SK-N-DZ (cell line): ENCODE measurements at regions not wholly inside any gene's neighbourhood (a gene's known extent, or its start where the extent isn't known, plus 50 kb on each side); places are given as distances from the start of the nearest gene placed in this dataset.

Source experiments
- DNase-seq: peaks from one replicate; pipeline ENCODE4 v3.0.0-alpha.2; 2015; ENCODE audit warnings: low spot score
- small RNA-seq, 2 experiments: library from RNA; depleted of rRNA; stranded (forward); fragments of <200 nt; gene quantifications; one replicate each; pipeline ENCODE3, GENCODE V24; 2014

GRCh38 chr3:130260918-130261317 lies 84.6 kb upstream of the COL6A5 start:
- no peak for DNase-seq

DNA sequence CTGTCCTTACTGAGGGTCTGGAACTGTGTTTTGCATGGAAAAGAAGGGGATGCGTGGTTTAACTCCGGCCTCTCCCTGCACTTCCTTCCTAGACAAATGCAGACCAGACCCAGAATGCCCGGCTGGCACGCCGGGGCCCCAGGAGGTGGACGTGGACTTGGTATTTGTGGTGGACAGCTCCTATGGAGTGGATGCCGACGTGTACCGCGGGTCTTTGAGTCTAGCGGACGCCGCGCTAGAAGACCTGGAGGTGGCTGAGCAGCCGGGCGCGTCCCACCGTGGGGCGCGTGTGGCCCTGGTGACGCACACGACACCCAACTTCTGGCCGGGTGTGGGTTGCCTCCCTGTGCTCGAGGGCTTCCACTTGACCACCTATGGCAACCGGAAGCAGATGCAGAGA lies 81.8 kb upstream of the COL6A5 start:
- no peak for DNase-seq

DNA sequence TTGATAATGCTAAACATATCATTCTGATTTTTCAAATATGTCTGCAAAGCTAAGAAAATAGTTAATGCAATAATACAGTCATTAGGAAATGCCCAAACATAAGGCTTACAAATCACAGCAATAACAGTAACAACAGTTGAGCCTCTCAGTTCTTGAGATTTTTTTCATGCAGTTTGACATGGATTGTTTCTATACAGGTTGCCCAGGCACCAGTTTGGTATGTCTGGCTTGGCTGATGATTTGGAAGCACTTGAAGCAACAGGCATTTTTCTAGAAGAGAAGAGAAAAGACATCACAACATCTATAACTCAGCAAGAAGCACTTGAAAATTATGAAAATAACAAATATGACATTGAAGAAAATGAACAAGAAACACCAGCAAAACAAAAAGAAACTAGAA lies 78.7 kb upstream of the COL6A5 start:
- no peak for DNase-seq

- peak; percentile 62 for DNase-seq
These were observed 69.2 kb upstream of the COL6A5 start for GRCh38 chr3:130276203-130276803.

GRCh38 chr3:130288670-130289069 lies 56.8 kb upstream of the COL6A5 start:
- no peak for DNase-seq

- DNase-seq = no peak
These were observed 54.3 kb upstream of the COL6A5 start for GRCh38 chr3:130291148-130291547.

GRCh38 chr3:130293247-130293646 lies 52.2 kb upstream of the COL6A5 start:
- DNase-seq = no peak

Small RNA genes in the stretch of these regions (small RNA-seq; reads per million reads assigned to genes)
- gene ENPP7P3 (0 reads per million in 2 experiments), gene SNRPCP8 (0 reads per million in 2 experiments)
